OCI-LY1 (cell line): ENCODE measurements at regions not wholly inside any gene's neighbourhood (a gene's known extent, or its start where the extent isn't known, plus 50 kb on each side); places are given as distances from the start of the nearest gene placed in this dataset.

Source experiments
- CTCF ChIP-seq: fragments of 200-600 bp; sonication (generic), shearing (Covaris generic); IDR thresholded peaks from 2 replicates; pipeline ENCODE4 v1.5.1; 2017; ENCODE audit warnings: mild to moderate bottlenecking, antibody characterized with exemption, low read length, moderate library complexity, mixed read lengths
- EZH2 ChIP-seq: fragments of 200-600 bp; sonication (generic), shearing (Covaris generic); IDR thresholded peaks from 2 replicates; pipeline ENCODE4 v1.8.0; 2017; ENCODE audit warnings: borderline replicate concordance, mixed run types, mild to moderate bottlenecking, antibody characterized with exemption, low read length, moderate library complexity, mixed read lengths

DNA sequence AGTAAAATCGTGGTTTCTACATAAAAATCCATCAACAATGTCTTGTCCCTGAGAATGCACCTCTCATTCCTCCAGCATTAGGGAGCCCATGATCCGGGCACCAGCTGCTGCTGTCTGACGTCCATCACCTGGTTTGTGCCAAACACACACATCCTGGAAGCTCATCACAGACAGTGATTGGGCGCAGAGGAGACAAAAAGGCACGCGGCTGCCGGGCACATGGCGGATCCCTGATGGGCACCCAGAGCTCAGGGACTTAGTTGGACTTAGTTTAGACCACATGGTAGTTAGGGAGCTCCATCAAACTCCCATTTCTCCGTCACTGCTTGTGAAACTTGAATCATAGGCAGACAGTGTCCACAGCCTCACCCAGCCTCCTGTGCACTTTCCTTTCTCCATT lies 1059.3 kb downstream of the TMEM121 start:
- TF ChIP-seq CTCF (no peak), EZH2 (no peak)
